ENCODE measurements at regions not wholly inside any gene's neighbourhood (a gene's known extent, or its start where the extent isn't known, plus 50 kb on each side); places are given as distances from the start of the nearest gene placed in this dataset.

DNA sequence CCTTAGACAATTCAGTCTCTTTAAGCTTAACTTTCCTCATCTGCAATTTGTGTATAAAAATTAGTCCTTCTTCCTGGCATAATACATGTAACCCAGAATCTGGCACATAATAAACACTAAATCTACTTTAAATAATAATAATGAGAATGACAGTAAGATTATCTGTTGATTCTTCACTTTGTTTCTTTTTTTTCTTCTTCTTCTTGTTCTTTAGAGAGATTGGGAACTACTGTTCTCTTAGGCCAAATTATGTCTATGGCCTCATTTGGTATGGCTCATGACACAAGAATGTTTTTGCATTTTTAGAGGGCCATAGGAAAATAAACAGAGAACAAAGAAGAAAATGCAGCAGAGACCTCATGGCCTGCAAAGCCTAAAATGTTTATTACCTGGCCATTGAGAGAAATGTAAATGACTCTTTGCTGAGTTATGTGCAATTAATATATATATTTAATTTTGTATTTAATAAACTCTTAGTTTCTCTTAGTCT lies 275.8 kb downstream of the SLC6A15 start:
- TF ChIP-seq, protein P1, sequence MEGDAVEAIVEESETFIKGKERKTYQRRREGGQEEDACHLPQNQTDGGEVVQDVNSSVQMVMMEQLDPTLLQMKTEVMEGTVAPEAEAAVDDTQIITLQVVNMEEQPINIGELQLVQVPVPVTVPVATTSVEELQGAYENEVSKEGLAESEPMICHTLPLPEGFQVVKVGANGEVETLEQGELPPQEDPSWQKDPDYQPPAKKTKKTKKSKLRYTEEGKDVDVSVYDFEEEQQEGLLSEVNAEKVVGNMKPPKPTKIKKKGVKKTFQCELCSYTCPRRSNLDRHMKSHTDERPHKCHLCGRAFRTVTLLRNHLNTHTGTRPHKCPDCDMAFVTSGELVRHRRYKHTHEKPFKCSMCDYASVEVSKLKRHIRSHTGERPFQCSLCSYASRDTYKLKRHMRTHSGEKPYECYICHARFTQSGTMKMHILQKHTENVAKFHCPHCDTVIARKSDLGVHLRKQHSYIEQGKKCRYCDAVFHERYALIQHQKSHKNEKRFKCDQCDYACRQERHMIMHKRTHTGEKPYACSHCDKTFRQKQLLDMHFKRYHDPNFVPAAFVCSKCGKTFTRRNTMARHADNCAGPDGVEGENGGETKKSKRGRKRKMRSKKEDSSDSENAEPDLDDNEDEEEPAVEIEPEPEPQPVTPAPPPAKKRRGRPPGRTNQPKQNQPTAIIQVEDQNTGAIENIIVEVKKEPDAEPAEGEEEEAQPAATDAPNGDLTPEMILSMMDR (IDR thresholded peaks at IDR 0.05): no peak
- TF ChIP-seq POLR2A (IDR thresholded peaks at IDR 0.05): no peak

All from adrenal gland (tissue), 5 donors.